Dermis blood vessel endothelial cell (primary cell): ENCODE measurements at regions not wholly inside any gene's neighbourhood (a gene's known extent, or its start where the extent isn't known, plus 50 kb on each side); places are given as distances from the start of the nearest gene placed in this dataset.

Source experiments
- DNase-seq: peaks from one replicate; pipeline ENCODE4 v3.0.0; 2010

GRCh38 chr2:42851186-42851585 is 58.8 kb upstream of the HAAO start:
- DNase-seq, result no peak

- DNase-seq, result no peak
Measured at GRCh38 chr2:42850016-42850805, 57.8 kb upstream of the HAAO start.

DNA sequence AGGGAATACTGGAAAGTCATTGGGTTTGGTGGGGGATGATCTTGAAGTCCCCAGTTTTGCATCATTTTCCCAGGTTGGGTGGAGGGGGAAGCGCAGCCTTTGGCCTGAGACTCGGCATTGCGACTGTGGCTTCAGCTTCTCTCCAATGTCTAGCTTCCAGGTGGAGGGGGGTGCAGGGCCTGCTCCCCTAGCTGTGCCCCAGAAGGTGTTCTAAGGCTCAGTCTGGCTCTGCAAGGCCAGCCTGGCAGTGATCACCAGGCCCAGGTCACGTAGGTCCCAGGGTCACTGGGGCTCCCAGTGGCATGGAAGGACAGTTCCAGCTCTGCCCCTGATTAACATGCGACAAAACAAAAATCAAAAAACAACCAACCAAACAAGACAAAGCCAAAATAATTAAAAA is 56.9 kb upstream of the HAAO start:
- DNase-seq, result no peak

DNA sequence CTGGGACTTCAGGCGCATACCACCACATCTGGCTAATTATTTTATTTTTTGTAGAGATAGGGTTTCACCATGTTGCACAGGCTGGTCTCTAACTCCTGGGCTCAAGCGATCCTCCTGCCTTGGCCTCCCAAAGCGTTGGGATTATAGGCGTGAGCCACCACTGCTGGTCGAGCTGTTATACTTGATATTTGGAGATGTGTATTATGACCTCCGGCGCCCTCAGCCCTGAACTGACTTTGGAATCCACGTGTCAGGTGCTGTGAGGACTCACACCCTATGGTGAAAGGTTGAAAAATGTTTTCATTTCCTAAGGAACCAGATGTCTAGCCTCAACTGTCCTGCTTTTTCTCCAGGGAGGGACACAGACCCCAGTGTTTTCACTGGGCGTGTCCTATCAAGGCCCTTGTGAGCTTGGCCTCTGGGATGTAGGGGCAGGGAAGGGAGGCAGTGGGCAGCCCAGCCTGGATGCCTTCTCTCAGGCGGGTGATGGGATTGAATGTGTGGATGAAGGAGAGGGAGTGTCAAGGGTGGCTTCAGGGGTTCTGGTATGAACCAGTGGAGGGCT is 56.4 kb upstream of the HAAO start:
- no peak for DNase-seq

DNA sequence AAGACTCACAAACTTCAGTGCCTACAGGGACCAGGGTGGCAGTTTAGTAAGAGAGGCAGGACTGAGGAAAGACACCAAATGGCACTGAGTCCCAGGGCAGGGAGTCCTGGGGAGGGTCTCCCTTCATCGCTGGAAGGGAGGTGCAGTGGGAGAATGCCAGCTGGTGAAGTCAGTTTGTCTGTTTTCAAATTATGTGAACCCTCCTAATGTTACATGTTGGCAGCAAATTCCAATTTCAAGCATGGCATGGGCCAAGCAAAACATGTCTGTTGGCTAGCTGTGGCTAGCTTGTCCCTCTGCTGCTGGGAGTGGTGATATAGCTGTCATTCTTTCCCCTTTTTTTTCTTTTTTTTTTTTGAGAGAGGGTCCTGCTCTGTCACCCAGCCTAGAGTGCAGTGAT is 55.9 kb upstream of the HAAO start:
- no peak for DNase-seq

DNA sequence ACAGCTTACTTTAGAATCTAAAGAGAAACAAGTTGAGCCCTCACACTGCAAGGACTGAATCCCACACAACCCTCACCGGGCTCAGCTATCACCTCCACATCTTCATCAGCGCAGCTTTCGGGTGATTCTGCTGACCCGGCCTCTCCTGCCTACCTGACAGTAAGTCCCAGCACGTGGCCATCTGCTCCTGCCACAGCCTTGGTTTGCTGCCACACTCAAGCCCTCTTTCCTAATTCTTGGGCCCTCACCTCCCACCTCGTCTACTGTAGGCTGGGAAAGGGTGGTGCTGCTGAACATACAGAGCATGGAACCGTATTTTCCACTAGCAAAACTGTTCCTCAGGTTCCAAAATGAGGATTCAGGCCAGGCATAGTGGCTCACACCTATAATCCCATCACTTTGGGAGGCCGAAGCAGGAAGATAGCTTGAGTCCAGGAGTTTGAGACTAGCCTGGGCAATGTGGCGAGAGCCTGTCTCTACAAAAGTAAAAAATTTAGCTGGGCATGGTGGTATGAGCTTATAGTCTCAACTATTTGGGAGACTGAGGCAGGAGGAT is 55.3 kb upstream of the HAAO start:
- no peak for DNase-seq

- DNase-seq, result no peak
Measured at GRCh38 chr2:42846932-42847595, 54.7 kb upstream of the HAAO start.

DNA sequence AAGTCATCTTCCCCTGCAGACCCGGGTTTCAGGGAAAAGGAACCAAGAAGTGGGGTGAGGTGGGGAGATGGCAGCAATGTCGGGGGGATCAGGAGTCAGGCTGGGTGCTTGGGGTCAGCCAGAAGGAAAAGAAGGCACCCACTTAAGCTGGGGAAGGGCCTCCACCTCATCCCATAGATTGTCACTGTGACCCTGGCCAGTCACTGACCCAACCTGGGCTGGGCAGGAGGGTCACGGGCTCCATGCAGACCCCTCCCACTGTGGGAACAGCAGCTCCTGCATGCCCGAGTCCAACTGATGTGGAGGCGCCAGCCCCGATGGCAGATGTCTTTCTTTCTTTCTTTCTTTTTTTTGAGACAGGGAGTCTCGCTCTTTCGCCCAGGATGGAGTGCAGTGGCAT is 53.6 kb upstream of the HAAO start:
- DNase-seq, result no peak

- DNase-seq, result no peak
Measured at GRCh38 chr2:42844901-42845821, 52.8 kb upstream of the HAAO start.

DNA sequence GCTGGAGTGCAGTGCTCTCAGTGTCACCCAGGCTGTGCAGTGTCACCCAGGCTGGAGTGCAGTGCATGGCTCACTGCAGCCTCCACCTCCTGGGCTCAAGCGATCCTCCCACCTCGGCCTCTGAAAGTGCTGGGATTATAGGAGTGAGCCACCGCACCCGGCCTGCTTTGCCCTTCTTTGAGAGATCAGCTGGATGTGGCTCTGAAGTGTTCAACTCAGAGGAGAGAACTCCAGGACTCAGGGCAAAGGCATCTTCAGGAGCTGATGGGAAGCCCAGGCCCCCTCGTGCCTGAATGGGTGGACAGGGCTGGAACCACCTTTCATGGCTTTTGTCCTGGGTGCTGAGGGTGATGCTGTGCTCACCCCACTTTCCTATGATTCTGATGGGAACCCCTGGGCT is 52.0 kb upstream of the HAAO start:
- no peak for DNase-seq

- no peak for DNase-seq
Measured at GRCh38 chr2:42843611-42844010, 51.2 kb upstream of the HAAO start.

- no peak for DNase-seq
Measured at GRCh38 chr2:42843131-42843530, 50.7 kb upstream of the HAAO start.

DNA sequence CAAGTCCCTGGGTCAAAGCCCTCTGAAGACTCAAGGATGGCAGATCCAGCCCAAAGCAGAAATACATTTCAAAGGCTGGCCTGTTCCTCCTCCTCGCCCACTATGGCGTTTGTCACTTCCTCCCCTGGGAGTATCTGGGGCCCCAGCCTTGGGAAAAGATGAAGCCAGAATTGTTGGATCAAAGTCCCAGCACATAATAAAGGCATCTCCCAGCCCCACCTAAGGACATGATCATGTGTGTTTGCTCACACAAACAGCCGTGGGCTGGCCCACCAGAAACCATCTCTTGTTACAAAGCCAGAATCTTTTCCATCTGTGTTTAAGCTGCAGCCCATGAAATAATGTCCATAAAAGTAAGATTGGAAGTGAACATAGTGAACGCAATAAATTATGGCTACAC is 50.1 kb upstream of the HAAO start:
- no peak for DNase-seq
